HFF-Myc (cell line): ENCODE measurements at regions not wholly inside any gene's neighbourhood (a gene's known extent, or its start where the extent isn't known, plus 50 kb on each side); places are given as distances from the start of the nearest gene placed in this dataset.

Experiments
- DNase-seq: peaks from one replicate; pipeline ENCODE4 v3.0.0-alpha.2; 2011; ENCODE audit warnings: low read depth; ENCODE audit errors: extremely low read depth
- H3K4me3 ChIP-seq: replicated peaks from 2 replicates; pipeline ENCODE4 v1.5.1; 2011; ENCODE audit warnings: low read depth, mild to moderate bottlenecking, control low read depth, low read length
- CTCF ChIP-seq: IDR thresholded peaks from 2 replicates; pipeline ENCODE4 v1.5.1; 2012; ENCODE audit warnings: mild to moderate bottlenecking, low read depth, low read length, control low read depth; ENCODE audit errors: missing control alignments

- no peak for TF ChIP-seq CTCF
- H3K4me3 ChIP-seq: no peak overlapping the region
- DNase-seq: no peak
Measured at GRCh38 chrX:123809854-123810375, 49.9 kb upstream of the XIAP start.
